ENCODE measurements at regions not wholly inside any gene's neighbourhood (a gene's known extent, or its start where the extent isn't known, plus 50 kb on each side); places are given as distances from the start of the nearest gene placed in this dataset.

DNA sequence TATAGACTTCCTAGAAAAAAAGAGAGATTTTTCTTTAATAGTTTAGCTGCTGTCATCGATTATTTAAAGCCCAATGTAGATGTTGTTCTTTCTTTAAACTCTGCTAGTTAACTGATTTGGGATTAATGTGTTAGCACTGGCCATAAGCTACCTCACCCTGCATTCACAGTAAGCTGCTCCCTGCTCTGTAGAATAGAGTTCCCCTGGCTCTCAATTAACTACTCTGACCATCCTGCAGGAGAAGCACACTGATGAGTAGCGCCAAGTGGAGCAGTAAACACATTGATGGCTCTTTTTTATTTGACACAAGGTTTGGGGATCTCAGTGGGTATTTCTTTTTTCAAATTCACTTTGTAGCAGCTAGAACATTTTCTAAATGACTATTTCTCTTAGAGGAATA lies 807.9 kb upstream of the ZNF608 start:
- DNase-seq (ENCODE audit: low spot score), result no peak

GRCh38 chr5:125555591-125555990 lies 809.2 kb upstream of the ZNF608 start:
- DNase-seq (ENCODE audit: low spot score), result no peak

- DNase-seq (ENCODE audit: low spot score), result no peak
Measured at GRCh38 chr5:125558016-125558415, 811.6 kb upstream of the ZNF608 start.

DNA sequence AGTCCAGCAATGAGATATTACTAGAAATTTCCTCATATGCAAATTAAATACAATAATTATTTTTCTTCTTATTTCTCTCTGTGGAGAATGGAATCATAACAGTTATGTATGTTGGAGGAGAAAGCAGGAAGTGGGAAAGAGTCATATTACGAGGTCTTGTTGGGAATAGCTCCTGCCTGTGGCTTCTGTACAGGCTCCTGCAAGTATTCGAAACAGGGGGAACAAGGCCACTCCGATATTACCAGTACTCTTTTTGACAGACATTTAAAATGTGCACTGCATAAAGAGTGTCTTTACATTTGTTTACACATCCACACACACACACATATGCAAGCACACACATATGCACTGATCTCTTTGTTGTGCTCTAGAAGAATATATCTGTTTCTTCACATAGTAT lies 812.0 kb upstream of the ZNF608 start:
- no peak for DNase-seq (ENCODE audit: low spot score)

GRCh38 chr5:125559296-125559695 lies 812.9 kb upstream of the ZNF608 start:
- DNase-seq (ENCODE audit: low spot score), result peak; percentile 98

DNA sequence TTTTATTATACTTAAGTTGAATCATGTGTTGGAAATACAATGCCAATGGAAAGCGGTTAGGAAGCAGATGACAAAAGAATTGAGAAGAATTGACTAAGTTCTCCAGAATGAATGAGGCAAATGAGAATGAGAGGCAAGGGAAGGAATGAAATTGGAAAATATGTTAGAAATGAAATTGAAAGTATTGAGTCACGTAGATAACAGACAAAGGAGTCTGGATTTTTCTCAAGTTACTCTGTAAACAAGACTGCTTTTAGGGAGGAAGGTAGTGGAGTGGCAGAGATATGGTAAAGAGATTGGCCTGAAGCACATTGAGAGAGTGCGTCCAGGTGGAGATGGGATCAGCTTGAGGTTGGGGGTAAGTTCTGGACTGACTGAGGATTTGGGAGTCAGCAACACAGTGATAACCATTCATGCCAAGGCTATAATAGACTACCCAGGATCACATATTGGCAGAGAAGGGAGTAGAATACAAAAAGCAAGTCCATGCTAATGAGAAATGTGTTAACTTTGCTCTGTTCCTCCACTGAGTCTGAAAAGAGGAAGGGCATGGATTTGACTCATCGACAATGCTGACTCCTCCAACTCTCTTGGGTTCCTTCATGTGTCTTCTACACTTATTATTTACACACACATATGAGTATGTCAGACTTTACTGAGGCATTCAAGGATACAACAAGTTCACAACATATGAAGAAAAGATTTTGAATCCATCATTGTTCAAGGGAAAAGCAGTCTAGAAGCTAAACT lies 814.2 kb upstream of the ZNF608 start:
- DNase-seq (ENCODE audit: low spot score), result no peak

- DNase-seq (ENCODE audit: low spot score), result peak; percentile 83
Measured at GRCh38 chr5:125564317-125564975, 818.0 kb upstream of the ZNF608 start.

GRCh38 chr5:125574491-125575044 lies 828.1 kb upstream of the ZNF608 start:
- no peak for DNase-seq (ENCODE audit: low spot score)

GRCh38 chr5:125575171-125575890 lies 828.9 kb upstream of the ZNF608 start:
- DNase-seq (ENCODE audit: low spot score), result no peak

DNA sequence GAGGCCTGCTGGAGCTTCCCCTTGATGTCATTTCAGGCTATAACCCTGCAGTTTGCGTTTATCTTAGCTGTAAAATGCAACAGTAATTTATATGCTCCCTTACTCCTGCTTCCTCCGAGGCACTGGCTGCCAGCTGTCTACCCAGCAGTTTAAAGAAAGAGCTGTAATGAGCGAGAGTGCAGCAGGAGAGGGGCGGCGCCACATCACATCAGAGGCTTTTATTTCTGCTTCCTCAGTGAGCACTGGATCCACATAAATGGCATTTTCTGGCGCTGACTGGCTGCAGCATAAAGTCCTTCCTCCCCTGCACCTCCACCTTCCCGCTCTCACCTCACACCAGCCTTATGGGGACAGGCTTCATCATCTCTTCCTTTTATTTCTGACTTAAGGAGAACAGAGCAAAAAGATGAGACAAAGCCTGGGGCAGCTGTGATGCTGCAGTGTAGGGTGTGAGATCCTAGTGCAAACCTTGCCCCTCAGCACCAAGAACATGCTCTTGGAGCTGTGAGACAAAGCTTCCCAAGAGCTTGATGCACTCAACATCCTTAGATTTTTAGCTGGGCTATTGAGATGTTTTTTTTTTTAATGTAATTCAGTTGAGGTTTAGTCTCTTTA lies 829.6 kb upstream of the ZNF608 start:
- DNase-seq (ENCODE audit: low spot score), result peak; percentile 51

DNA sequence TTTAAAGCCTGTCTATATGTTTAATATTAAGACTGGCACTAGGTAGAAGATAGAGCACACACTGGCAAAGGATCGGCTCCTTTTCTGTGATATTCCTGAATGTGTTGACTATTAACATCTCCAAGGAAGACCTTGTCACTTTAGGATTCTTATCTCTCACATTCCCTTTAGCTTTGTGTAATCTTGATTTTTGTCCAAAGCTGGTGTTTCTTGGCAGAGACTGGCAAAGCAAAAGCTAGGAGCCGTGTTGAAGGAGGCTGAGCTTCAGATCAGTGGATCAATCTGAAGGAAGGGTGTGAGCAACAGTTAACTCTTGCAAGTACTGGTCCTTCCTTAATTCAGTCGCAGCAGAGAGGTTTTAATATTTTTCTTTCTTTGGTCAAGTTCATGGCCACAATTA lies 830.4 kb upstream of the ZNF608 start:
- no peak for DNase-seq (ENCODE audit: low spot score)

- DNase-seq (ENCODE audit: low spot score), result no peak
Measured at GRCh38 chr5:125578551-125578950, 832.1 kb upstream of the ZNF608 start.

GRCh38 chr5:125579182-125579581 lies 832.7 kb upstream of the ZNF608 start:
- DNase-seq (ENCODE audit: low spot score), result no peak

GRCh38 chr5:125581311-125581710 lies 834.9 kb upstream of the ZNF608 start:
- no peak for DNase-seq (ENCODE audit: low spot score)

- DNase-seq (ENCODE audit: low spot score), result no peak
Measured at GRCh38 chr5:125582352-125582751, 835.9 kb upstream of the ZNF608 start.

DNA sequence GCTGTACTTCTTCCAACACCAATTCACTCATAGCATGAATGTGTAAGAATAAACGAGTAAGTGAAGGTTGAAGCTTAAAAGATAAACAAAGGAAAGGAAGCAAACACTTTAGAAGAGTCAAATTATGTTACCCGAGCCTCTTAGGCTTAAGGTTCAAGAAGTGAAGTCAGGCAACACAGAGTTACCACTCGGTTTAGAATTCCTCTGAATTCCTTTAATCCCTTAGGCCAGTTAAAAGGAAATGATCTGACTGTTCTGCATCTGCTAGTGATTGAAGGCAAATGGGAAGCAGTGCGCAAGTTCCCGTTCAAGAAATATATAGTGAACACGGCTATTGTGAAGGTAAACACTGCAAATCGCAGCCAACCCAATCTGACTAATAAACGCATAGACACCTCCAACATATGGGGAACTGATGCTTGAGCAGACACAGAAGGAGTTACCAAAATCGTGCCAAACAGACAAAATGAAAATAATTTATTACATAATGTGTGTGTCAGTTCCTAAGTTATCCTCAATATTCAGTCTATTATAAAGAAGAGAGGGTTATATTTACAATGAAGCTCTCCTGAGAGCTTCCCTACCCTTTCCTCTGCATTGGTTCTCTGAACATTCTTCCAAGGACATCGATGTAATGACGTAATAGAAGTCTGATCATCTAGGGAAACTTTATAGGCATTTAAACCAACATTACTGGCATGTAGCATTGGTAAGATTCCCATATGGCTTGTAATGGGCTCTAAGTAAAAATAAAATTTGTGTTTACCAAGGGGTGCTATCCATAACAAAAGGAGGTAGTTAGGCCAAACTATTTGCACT lies 837.1 kb upstream of the ZNF608 start:
- DNase-seq (ENCODE audit: low spot score), result no peak

- no peak for DNase-seq (ENCODE audit: low spot score)
Measured at GRCh38 chr5:125584140-125584520, 837.7 kb upstream of the ZNF608 start.

- DNase-seq (ENCODE audit: low spot score), result no peak
Measured at GRCh38 chr5:125587631-125588030, 835.6 kb upstream of the GRAMD2B start.

DNA sequence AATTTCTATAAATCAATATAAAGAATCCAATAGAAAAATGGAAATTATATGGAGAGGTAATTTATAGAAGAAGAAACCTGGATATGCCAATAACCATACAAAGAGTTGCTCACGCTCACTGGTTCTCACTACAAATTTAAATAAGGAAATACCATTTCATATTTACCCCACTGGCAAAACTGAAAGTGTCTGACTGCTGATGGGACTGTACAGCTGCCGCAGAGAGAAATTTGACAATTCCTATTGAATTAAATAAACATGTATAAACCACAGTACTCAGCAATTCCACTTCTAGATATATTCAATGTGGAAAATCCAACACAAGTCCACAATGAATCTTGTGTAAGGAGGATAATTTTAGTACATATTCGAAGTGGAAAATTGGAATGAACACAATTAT lies 830.4 kb upstream of the GRAMD2B start:
- DNase-seq (ENCODE audit: low spot score), result no peak

DNA sequence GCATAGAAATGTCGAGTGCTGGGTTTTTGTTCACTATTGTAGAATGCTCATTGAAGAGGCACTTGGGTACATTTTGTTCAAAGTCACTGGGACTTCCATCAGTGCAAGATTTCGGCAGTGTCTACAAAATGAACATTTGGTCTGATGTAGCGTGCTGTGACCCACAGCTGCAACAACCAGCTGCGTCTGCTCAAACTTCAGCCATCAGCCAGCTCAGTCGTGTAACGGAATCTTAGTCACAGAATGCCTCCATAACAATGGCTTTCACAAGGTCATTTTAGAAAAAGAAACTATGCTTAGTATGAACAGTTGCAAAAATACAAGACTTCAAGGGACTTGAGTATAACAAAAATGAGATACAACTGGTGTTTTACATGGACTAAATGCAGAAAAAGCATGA lies 828.1 kb upstream of the GRAMD2B start:
- DNase-seq (ENCODE audit: low spot score), result no peak

GRCh38 chr5:125595845-125596244 lies 827.4 kb upstream of the GRAMD2B start:
- no peak for DNase-seq (ENCODE audit: low spot score)
